Stimulated activated CD4-positive, alpha-beta T cell treated with anti-CD3 and anti-CD28 coated beads, Interleukin-12 subunit alpha, Interleukin-12 subunit beta, amount 100 ng/mL, for 48 hours (primary cell): ENCODE measurements at regions not wholly inside any gene's neighbourhood (a gene's known extent, or its start where the extent isn't known, plus 50 kb on each side); places are given as distances from the start of the nearest gene placed in this dataset.
"Not testable (repeated sequence)": the region's sequence is repeated elsewhere in the genome, so short reads cannot be mapped to it uniquely, and the experiment has no call there.

Source experiments
- DNase-seq, 3 donors: peaks; one replicate each; pipeline ENCODE4 v3.0.0-alpha.2; 2020; ENCODE audit warnings: low read depth in 2 of 3, low spot score in 1 of 3

- DNase-seq: no peak
These were observed 99.0 kb upstream of the MRI1 start for GRCh38 chr19:13665125-13665905.

- no peak for DNase-seq
These were observed 111.3 kb upstream of the MRI1 start for GRCh38 chr19:13652810-13653590.

- no peak for DNase-seq
These were observed 117.6 kb upstream of the MRI1 start for GRCh38 chr19:13646758-13647157.

DNA sequence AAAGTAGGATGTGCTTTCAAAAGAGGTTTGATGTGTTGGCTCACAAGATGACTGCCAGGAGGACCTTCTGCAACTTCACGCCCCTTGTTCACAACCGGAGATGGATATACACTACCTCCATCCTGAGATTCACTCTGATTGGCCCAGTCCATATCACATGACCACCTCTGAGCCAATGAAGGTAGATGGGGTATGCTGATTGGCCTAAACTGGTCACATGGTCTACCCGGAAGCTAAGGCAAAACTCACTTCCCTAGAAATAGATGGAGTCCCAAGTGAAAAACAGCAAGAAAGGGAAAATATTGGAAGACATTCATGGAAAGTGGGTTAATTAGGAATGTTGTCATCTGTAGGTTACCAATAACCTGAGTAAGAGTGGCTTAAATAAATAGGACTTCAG lies 119.7 kb upstream of the MRI1 start:
- no peak for DNase-seq

DNA sequence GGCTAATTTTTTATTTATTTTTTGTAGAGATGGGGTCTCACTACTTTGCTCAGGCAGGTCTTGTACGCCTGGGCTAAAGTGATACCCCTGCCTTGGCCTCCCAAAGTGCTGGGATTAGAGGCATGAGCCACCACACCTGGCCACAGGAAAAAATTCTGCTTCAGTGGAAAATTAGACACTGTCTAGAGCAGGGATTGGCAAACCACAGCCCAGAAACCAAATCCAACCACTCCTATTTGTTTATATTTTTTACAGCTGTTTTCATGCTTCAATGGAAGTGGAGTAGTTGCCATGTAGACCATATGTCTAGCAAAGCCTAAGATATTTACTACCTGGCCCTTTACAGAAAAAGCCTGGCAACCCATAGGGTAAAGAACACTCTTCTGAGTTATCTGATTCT lies 123.7 kb upstream of the MRI1 start:
- DNase-seq: no peak

DNA sequence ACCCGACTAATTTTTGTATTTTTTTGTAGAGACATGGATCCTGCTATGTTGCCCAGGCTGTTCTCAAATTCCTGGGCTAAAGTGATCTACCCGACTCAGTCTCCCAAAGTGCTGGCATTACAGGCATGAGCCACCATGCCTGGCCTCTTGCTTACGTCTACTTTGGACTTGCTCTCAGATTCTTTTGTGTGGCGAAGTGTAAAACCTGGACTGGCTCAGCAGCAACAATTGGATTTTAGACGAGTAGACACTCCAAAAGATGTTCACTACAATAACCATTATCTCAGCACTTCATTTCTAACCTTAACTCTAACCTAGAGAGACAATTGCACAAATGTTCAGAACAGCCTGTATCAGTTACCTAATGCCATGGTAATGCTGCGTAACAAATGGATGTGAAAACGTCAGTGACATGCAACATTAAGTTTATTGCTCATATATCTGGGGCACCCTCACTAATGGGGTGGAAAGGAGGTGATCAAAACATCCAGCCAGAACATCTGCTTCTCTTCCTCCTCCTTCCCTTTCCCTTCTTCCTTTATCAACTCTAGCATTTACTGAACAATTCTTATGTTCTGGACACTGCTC lies 124.9 kb upstream of the MRI1 start:
- DNase-seq: no peak

DNA sequence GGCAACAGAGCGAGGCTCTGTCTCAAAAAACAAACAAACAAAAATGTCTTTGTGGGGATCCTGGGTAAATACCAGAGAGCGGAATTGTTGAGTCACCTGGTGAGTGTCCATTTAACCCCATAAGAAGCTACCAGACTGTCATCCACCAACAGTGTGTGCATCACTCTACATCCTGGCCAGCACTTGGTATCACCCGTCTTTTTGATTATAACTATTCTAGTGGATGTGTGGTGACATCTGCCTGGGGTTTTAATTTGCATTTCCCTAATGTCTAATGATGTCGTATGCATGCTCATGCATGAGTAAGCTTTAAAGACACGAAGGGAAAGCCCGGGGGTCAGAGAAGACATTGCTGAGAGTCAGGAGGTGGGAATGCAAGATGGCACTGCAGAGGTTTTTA lies 126.7 kb upstream of the MRI1 start:
- DNase-seq: no peak

- no peak for DNase-seq
These were observed 128.4 kb upstream of the CACNA1A start for GRCh38 chr19:13634658-13635057.

DNA sequence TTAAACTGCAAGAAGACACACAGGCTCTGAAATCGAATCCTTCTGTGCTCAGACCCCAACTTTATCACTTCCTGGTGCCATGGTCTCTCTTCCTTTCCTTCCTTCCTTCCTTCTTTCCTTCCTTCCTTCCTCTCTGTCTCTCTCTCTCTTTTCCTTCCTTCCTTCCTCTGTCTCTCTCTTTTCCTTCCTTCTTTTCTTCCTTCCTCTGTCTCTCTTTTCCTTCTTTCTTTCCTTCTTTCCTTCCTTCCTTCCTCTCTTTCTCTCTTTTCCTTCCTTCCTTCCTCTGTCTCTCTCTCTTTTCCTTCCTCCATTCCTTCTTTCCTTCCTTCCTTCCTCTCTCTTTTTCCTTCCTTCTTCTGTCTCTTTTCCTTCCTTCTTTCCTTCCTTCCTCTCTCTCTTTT lies 127.2 kb upstream of the CACNA1A start:
- no peak for DNase-seq

DNA sequence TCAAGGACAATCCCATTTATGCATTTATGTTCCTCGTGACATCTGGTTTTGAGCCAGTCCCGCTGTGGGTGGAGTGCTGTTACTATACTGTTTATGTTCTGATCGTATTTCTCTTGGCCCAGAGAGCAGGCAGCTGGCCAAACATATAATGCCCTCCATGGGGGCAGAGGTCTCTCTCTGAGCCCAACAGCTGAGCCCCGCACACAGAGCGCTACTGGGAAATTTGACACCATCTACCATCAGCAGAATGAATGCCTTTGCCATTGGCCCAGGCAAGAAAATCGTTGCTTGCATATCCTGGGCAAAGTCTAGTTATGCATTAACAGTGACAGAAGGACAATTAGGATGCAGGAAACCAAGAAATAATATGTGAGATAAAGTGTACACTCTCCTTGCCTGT lies 126.8 kb upstream of the CACNA1A start:
- DNase-seq: no peak

DNA sequence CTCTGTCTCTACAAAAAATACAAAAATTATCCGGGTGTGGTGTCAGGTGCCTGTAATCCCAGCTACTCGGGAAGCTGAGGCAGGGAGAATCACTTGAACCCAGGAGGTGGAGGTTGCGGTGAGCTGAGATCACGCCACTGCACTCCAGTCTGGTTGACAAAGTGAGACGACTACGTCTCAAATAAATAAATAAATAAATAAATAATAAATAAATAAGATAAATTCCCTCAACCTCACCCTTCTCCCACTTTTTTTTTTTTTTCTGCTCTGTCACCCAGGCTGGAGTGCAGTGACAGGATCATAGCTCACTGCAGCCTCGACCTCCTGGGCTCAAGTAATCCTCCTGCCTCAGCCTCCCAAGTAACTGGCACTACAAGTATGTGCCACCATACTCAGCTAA lies 125.9 kb upstream of the CACNA1A start:
- not testable (repeated sequence) for DNase-seq

- no peak for DNase-seq
These were observed 123.5 kb upstream of the CACNA1A start for GRCh38 chr19:13629687-13630357.

DNA sequence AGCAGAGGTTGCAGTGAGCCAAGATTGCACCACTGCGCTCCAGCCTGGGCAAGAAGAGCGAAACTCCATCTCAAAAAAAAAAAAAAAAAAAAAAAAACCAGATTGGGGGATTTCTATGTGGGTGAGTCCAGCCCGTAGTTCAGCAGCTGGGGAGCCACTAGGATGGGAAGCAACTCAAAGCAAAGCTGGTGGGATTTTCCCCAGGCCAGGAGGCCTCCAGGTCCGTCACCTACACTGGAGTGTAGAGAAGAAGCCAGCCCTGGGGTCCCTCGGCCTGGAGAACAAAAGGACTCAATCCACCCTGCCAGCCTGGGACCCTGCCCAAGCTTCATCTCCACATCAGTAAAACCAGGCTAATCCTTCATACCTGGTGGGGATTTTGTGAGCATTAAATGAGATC lies 121.3 kb upstream of the CACNA1A start:
- DNase-seq: no peak

- DNase-seq: no peak
These were observed 117.7 kb upstream of the CACNA1A start for GRCh38 chr19:13623716-13624710.

GRCh38 chr19:13622766-13623715 lies 116.8 kb upstream of the CACNA1A start:
- no peak for DNase-seq

DNA sequence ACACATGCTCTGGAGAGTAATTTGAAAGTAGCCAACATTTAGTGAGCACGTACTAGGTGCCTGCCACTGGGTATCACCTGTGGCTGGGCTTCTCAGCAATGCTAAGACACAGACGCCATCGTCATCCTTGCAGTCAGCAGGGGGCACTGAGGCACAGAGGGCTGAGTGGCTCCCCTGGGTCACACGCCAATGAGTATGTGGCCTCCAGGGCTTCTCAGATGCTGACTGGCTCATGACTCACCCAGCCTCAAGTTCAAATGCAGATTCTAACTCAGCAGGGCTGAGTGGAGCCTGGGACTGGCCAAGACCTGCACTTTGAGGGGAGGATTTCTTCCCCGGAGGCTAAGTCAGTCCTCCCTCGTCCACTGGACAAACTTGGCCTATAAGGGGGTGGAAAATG lies 115.1 kb upstream of the CACNA1A start:
- peak; percentile 49 to 56 (median 54) for DNase-seq

GRCh38 chr19:13619203-13619632 lies 112.9 kb upstream of the CACNA1A start:
- DNase-seq: no peak

DNA sequence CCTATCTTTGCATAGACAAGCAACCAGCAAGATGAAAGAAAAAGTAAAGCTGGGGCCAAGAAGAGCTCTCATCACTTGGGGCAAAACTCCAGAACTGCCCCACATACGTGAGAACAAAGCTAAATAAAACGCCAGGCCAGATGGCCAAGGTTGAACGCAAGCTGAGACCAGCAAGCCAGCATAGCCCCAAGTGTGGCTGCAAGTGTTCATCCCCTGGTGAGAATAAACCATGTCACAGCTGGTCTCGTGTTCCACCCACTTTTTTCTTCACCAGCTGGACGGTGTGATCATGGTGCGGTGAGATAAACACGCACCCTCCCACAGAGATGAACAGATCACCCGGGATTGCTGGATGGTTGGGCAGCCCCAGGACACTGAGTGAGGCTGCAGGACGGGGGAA lies 109.6 kb upstream of the CACNA1A start:
- DNase-seq: no peak

GRCh38 chr19:13613447-13613846 lies 107.2 kb upstream of the CACNA1A start:
- DNase-seq: no peak
